HCT116 (cell line): ENCODE measurements at regions not wholly inside any gene's neighbourhood (a gene's known extent, or its start where the extent isn't known, plus 50 kb on each side); places are given as distances from the start of the nearest gene placed in this dataset.

Experiments used
- ATAC-seq: fragments of 200-7000 bp; cut with Tn5 transposase; 2 replicates; pipeline ENCODE4 v1.9.1; 2020; ENCODE audit warnings: mild to moderate bottlenecking, moderate library complexity
- BruUV-seq: library from RNA; stranded (reverse); fragments of 400-500 nt; replicated peaks from 2 replicates; lab custom pipeline; 2021; lab: Mats Ljungman, UMichigan
- CTCF ChIA-PET: fragments of 300-600 bp; sonication (Branson Sonifier 250); formaldehyde crosslinking; loops from one replicate; lab custom pipeline; 2021; ENCODE audit warnings: antibody characterized with exemption; lab: Charles Lee
- POLR2A ChIA-PET: fragments of 300-600, 350-600 bp; sonication (Branson Sonifier 250); formaldehyde crosslinking; loops from one replicate; lab custom pipeline; 2021; ENCODE audit warnings: antibody characterized with exemption; lab: Charles Lee
- RAD21 ChIA-PET, 2 experiments: fragments of 300-600 bp; sonication (Branson Sonifier 250); formaldehyde crosslinking; loops; one replicate each; lab custom pipeline; 2023; ENCODE audit warnings: low total read pairs in 2 of 2; ENCODE audit not compliant: uncharacterized antibody in 2 of 2, unreplicated experiment in 2 of 2, low non-redundant PET in 1 of 2; lab: Charles Lee
- DNase-seq: peaks from one replicate; pipeline ENCODE4 v3.0.0-alpha.2; 2010; ENCODE audit warnings: low read depth, low spot score
- H2AFZ ChIP-seq: fragments of 200-600 bp; shearing (Covaris generic), sonication (generic); 2 replicates; pipeline ENCODE4 v1.6.1; 2017; ENCODE audit warnings: low read depth, mixed run types, mixed read lengths, antibody characterized with exemption, low read length; ENCODE audit not compliant: poor library complexity, severe bottlenecking
- H3K27ac ChIP-seq: 2 replicates; pipeline ENCODE4 v1.5.1; 2012; ENCODE audit warnings: low read depth, low read length
- H3K27me3 ChIP-seq: fragments of 200-600 bp; sonication (generic); 2 replicates; pipeline ENCODE4 v1.6.1; 2016; ENCODE audit warnings: mixed run types, low read length, mixed read lengths; ENCODE audit not compliant: insufficient read depth
- H3K36me3 ChIP-seq, 2 experiments: fragments of 200-500 bp in 1 of 2; fragments of 200-600 bp in 1 of 2; sonication (Bioruptor generic) in 1 of 2; sonication (generic) in 1 of 2; 2 replicates each; pipeline versions ENCODE4 v1.5.1 to v1.6.1; 2014 to 2016; ENCODE audit warnings: low read length in 2 of 2, inconsistent platforms in 1 of 2, mixed read lengths in 1 of 2, mixed run types in 1 of 2; ENCODE audit not compliant: insufficient read depth in 2 of 2, control insufficient read depth in 1 of 2
- H3K4me1 ChIP-seq, 2 experiments: fragments of 200-600 bp in 1 of 2; sonication (generic) in 1 of 2; 2 replicates each; pipeline versions ENCODE4 v1.5.1 to v1.6.1; 2012 to 2017; ENCODE audit warnings: low read length in 2 of 2, inconsistent platforms in 1 of 2, mild to moderate bottlenecking in 1 of 2, mixed read lengths in 1 of 2, mixed run types in 1 of 2, moderate library complexity in 1 of 2; ENCODE audit not compliant: insufficient read depth in 2 of 2, control insufficient read depth in 1 of 2
- H3K4me2 ChIP-seq: fragments of 200-600 bp; sonication (generic); 2 replicates; pipeline ENCODE4 v1.6.1; 2017; ENCODE audit warnings: mixed run types, low read length, mixed read lengths
- H3K4me3 ChIP-seq, 2 experiments: fragments of 200-600 bp in 1 of 2; sonication (generic) in 1 of 2; replicated peaks in 1 of 2; 2 replicates each; pipeline ENCODE4 v1.5.1; 2011 to 2016; ENCODE audit warnings: low read length in 2 of 2, control low read depth in 1 of 2, low read depth in 1 of 2, mild to moderate bottlenecking in 1 of 2, mixed read lengths in 1 of 2, mixed run types in 1 of 2
- H3K79me2 ChIP-seq: fragments of 200-600 bp; sonication (generic); 2 replicates; pipeline ENCODE4 v1.6.1; 2017; ENCODE audit warnings: mild to moderate bottlenecking, mixed run types, low read length, moderate library complexity, mixed read lengths; ENCODE audit not compliant: insufficient read depth
- H3K9ac ChIP-seq: fragments of 200-600 bp; sonication (generic); 2 replicates; pipeline ENCODE4 v1.6.1; 2016; ENCODE audit warnings: low read length, mixed read lengths
- H3K9me2 ChIP-seq: fragments of 200-600 bp; sonication (generic), shearing (Covaris generic); 2 replicates; pipeline ENCODE4 v1.6.1; 2017; ENCODE audit warnings: mixed run types, mild to moderate bottlenecking, moderate library complexity; ENCODE audit not compliant: insufficient read depth
- H3K9me3 ChIP-seq, 2 experiments: fragments of 200-500 bp in 1 of 2; fragments of 200-600 bp in 1 of 2; sonication (Bioruptor generic) in 1 of 2; sonication (generic) in 1 of 2; 2 replicates each; pipeline ENCODE4 v1.6.1; 2014 to 2017; ENCODE audit warnings: low read length in 2 of 2, mixed read lengths in 2 of 2, inconsistent platforms in 1 of 2, low read depth in 1 of 2, mild to moderate bottlenecking in 1 of 2, mixed run types in 1 of 2, moderate library complexity in 1 of 2; ENCODE audit not compliant: control insufficient read depth in 1 of 2, insufficient read depth in 1 of 2
- H4K20me1 ChIP-seq: fragments of 200-600 bp; sonication (generic), shearing (Covaris generic); 2 replicates; pipeline ENCODE4 v1.6.1; 2017; ENCODE audit warnings: mixed run types, mild to moderate bottlenecking, moderate library complexity; ENCODE audit not compliant: insufficient read depth
- ELF1 ChIP-seq: IDR thresholded peaks from 2 replicates; pipeline ENCODE4 v1.6.1; 2012; ENCODE audit warnings: low read depth, borderline replicate concordance
- EZH2 ChIP-seq: fragments of 200-600 bp; sonication (generic); IDR thresholded peaks from 2 replicates; pipeline ENCODE4 v1.6.1; 2017; ENCODE audit warnings: antibody characterized with exemption, mixed run types
- EZH2phosphoT487 ChIP-seq: fragments of 200-600 bp; IDR thresholded peaks from 2 replicates; pipeline ENCODE4 v1.6.1; 2018; ENCODE audit warnings: antibody characterized with exemption, borderline replicate concordance
- RAD21 ChIP-seq: IDR thresholded peaks from 2 replicates; pipeline ENCODE4 v1.6.1; 2012; ENCODE audit warnings: low read depth, mild to moderate bottlenecking
- intact Hi-C: fragments of 100-400 bp; cut with micrococcal nuclease; formaldehyde crosslinking; loops from 2 replicates; pipeline ENCODE4 v1.10.0; 2022

GRCh38 chr6:48057601-48058000 is 53.4 kb downstream of the PTCHD4 start:
- Histone ChIP-seq H2AFZ (no peak overlapping the region), H3K9ac (no peak overlapping the region), H4K20me1 (no peaks in the 10 kb centered on the region), H3K36me3 (no peaks in the 10 kb centered on the region), H3K27me3 (no peaks in the 10 kb centered on the region), H3K9me3 (no peaks in the 10 kb centered on the region), H3K4me3 (no peak overlapping the region), H3K9me2 (no peaks in the 10 kb centered on the region; the same call in 1 of the 2 replicates), H3K27ac (no peak overlapping the region), H3K4me2 (no peak overlapping the region), H3K79me2 (no peaks in the 10 kb centered on the region), H3K4me1 (0 out of 4 replicates have a peak, but pooled peaks cover 0 to 2% of the 10 kb centered on the region in 2 experiments)
- no peak for ATAC-seq
- DNase-seq = no peak
- intact Hi-C loops = no loop called here
- ChIA-PET CTCF (no interaction called here), POLR2A (no interaction called here), RAD21 (no interaction called here)
- BruUV-seq = no TSS peak
- TF ChIP-seq EZH2phosphoT487 = no peak
- no peak for TF ChIP-seq RAD21

GRCh38 chr6:48048451-48049146 is 62.4 kb downstream of the PTCHD4 start:
- H3K27ac ChIP-seq = no peak overlapping the region
- no peaks in the 10 kb centered on the region for H3K9me2 ChIP-seq
- H3K4me3 ChIP-seq = no peak overlapping the region
- intact Hi-C loops = no loop called here
- no peaks in the 10 kb centered on the region for H3K9me3 ChIP-seq
- ChIA-PET RAD21 (no interaction called here), POLR2A (interaction anchor here (1.0 kb wide), 1 partner anchor 8 kb away, joined by 3 read pairs; no protein-coding TSS in a partner anchor), CTCF (no interaction called here)
- H3K79me2 ChIP-seq = no peaks in the 10 kb centered on the region
- ATAC-seq (no peak), DNase-seq (no peak)
- no peaks in the 10 kb centered on the region for H4K20me1 ChIP-seq
- H3K27me3 ChIP-seq = no peaks in the 10 kb centered on the region
- no peak overlapping the region for H3K4me2 ChIP-seq
- H3K36me3 ChIP-seq = no peaks in the 10 kb centered on the region
- TF ChIP-seq ELF1 = no peak
- no peak for TF ChIP-seq EZH2
- no peak overlapping the region for H3K9ac ChIP-seq
- no peak overlapping the region for H2AFZ ChIP-seq
- no TSS peak for BruUV-seq
- no peaks in the 10 kb centered on the region for H3K4me1 ChIP-seq
